HG03565 (cell line): ENCODE measurements at regions not wholly inside any gene's neighbourhood (a gene's known extent, or its start where the extent isn't known, plus 50 kb on each side); places are given as distances from the start of the nearest gene placed in this dataset.

Experiments used
- ATAC-seq: cut with Tn5 transposase; IDR thresholded peaks from one replicate; pipeline ENCODE4 v1.9.1; 2021; ENCODE audit warnings: mild to moderate bottlenecking, moderate library complexity; ENCODE audit not compliant: unreplicated experiment

DNA sequence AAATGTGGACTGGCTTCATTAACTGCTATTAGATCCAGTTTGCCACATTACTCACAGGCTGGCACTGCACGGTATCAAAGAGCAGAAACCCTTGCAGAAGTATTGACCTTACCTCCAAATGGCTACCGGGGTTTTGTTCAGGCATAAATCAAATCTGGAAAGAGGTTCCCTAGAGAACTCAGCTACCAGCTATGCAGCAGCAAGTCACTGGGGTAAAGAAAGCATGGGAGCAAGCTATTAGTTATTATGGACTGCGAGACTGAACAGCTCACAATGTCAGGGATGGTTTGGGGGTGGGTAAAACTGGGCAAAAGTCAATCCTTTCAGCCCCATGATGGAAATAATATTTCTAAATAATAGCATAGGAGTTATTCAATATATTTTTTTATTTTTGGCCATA is 128.1 kb downstream of the FANCF start:
- ATAC-seq, result no peak

DNA sequence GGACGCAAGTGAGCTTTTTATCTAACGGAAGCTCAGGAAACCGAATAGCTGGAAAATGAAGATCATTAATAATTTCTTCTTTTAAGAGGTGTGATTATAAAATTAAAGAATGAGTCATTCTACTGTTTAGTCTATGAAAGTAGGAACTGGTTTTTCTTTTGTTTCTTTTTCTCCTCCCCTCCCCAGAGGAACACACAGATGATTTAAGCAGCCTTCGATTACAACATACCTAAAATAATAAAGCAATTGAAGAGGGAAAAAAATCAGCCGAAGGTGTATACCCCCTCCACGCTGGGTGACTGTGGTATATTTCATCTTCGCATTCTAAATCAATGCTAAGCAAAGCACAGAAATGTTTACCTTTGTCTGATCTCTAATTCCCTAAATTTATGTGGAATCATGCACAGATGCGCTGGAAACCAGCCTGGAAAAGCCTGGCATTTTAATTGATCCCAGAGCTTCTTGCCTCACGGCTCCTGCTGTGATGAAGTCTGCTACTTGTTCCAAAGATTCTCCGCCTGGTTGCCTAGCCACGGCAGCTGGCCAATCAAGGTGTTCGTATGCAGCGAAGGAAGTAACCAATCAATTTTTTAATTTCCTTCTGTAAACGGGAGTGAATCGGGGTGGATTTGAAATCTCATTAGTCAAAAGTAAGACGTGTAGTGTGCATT is 133.9 kb downstream of the FANCF start:
- ATAC-seq, result no peak

DNA sequence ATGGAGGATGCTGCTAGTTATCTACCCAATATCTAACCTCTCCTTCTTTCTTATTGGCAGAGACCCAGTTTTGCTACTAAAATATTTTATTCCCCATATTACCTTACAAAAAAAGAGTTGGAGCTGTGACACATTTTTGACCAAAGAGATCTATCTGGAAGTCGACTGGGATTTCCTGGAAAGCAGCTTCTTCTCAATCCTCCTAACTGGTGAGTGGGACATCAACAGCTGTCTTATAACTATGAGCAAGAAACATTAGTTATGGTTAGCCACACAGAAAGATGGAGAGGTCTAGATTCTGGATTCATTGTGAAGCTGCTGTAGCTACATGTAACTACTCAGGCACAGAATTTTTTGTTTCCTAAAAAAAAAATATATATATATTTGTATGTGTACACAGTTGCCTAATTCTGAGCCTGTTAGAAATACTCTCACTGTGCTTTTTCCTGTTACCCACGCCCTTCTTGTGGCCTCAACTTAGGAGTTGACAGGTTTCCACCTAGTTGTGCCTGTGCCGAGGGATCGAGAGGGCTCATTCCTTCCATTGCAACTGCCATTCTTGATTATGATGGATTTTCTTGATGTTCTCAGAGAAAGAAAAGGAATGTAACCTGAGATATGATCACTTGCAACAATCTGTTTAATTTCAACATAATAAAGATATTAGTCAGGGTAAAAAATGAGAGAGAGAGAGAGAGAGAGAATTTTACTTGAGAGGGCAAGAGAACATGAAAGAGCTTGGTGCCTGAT is 142.0 kb downstream of the SLC17A6 start:
- ATAC-seq, result no peak

DNA sequence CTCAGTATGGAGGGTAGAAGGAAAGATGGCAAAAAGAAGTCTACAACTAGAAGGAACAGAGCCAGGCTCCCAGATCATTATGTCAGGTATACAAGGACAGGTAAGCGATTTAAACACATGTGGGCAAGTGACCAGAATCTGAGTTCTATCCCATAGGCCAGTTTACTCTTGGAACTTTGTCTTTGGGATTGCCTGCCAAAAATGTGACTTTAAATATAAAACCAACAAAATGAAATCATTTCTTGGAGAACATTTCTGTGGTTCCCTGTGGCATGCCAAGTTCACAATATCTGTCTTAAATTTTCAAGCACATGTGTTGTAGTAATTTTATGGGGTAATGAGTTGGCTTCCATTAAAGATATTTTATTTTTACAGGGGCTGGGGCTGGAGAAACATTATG is 141.0 kb downstream of the SLC17A6 start:
- no peak for ATAC-seq

DNA sequence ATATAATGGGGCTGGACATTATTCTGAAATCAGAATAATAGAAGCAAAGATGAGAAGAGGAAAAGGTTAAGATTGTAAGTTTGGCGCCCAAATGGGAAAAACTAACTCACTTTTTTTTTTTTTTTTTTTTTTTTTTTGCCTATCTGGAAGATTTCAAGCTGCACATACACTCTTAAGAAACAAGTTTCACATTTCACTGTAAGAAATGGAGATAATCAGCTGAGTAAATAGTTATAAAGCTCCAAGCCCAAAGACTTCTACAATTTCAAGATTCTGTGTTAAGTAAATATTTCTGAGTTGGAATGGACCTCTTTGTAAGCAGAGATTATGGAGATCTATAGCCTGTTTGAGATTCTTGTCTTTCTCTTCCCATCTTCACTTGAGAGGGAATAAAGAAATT is 140.0 kb downstream of the SLC17A6 start:
- ATAC-seq, result no peak

DNA sequence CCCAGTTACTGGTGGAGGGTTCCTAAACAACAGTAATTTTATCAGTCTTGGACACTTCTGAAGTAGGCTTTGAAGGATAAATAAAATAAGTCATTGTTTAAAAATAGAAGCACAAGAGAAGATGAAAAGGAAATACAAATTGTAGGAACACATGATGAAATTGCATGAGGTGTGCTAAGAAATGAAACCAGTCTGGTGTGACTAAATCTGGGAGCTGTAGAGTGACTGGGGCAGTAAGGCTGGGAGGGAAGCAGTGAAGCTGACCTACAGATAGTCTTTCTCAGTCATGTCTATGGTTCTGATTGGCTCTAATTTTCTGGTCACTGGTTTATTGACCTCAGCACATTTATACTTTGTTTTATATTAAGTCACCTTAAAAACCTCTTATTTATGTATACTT is 139.1 kb downstream of the SLC17A6 start:
- ATAC-seq, result no peak

DNA sequence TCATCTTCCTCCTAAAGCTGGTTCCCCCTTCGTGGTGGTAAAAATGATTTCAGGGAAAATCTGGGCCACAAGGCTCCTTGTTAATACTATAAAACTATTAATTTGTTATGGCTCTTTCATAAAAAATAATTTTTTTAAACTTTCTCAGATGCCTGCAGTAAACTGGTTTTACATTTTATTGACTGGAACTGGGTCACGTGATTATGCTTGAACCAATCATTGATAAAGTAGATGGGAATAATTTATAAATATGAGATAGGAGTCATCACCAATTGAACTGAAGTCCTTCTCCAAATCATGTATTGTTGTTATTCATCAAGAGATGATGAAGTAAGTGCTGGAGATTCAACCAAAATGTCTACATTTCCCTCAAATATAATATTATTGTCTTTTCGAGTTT is 138.4 kb downstream of the SLC17A6 start:
- ATAC-seq, result no peak

DNA sequence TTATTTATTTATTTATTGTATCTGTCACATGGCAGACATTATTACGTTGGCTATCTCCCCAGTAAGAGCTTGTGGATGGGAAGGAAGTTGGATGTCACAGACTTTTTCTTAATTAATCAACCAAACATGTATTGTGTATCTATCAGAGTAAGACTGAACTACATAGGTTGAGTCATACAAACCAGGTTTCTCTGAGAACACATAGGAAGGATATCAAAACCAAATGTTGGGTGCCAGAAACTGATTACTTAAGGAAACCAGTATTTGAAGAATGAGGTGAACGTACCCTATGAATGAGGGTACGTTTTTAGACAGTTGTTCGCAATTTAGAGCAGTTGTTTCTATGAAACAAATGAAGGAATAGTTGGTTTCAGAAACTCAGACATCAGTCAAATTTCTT is 136.4 kb downstream of the SLC17A6 start:
- no peak for ATAC-seq

DNA sequence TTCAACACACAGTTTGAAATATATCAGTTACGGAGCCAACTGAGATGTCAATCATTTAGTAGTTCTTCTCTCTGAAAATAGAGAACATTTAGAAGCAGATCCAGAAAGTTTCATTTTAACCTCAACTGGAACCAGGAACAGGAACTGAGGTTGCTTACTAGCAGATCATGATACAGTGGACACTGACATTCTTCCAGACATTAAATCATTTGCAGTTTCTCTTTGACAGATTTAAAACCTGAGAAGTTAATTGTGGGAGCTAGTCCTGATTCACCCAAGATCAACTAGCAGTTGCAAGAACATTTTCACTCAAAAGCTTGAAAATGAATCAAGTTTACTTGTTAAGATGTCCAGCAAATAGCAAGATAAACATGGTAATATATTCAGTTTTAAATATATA is 135.4 kb downstream of the SLC17A6 start:
- no peak for ATAC-seq

DNA sequence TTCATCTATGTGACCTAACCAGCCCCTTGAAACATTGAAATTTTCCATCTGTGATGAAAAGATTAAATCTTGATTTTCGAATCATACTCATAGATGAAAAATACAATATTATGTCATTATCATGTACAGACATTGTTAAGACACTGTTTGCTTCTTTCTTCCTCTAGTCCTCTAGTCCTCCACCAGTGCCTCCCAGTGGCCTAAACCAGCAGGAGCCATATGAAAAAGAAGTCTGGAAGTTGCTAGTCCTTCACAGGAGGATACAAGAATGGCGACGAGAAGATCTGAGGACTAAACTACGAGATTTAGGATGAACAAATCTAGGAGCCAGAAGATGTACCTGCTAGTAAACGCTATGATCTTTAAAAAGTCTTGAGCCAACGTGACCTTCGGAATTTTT is 134.1 kb downstream of the SLC17A6 start:
- ATAC-seq, result no peak

DNA sequence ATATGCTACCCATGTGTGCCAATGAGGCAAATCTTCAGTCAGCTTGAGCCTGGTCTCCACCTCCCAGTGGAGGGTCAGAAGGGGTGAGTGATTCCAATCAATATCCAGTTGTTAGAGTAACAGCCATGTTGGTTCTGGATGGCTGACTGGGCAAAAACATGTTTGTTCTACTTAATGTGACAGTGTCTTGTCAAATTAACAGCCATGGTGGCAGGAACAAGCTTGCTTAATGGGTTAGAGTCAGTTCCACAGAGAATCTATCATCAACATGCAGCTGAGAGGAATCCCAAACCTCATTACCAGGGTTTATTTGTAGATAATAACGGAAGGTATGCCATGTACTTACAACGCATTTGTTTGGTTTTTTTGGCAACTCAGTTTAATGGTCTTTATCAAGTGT is 133.2 kb downstream of the SLC17A6 start:
- no peak for ATAC-seq

DNA sequence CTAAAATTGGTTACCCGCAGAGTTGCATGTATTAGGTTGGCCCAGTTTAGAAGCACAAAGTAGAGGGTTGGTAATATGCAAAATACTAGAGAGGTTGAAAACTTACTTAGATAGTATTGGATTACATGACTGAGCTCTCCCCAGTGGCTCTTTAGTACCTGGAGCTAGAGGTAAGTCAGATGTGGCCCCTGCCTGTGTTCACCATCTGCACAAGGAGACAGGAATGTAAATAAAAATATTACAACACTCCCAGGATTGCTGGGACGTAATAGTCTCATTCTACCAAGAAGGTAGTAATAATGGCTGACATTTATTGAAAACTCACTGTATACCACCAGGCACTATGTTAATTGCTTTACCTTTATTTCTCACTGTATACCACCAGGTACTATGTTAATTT is 129.6 kb downstream of the SLC17A6 start:
- ATAC-seq, result no peak

DNA sequence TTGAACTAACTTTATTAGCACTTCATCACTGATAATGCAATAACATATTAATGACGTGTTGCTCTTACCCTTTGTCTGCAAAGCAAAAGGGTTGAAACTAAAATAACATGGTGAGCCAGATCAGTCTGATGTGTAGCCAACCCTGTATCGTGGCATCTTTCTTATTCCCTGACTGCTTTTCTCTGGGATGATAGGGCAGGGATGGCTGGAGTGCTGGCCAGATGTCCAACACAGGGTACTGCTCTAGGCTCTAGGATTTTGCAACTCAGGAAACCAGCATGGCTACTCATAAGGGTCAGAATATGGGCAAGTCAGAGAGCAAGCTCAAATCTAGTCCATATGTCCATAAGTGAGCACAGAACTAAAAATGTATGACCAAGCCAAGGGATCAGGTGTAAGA is 129.1 kb downstream of the SLC17A6 start:
- no peak for ATAC-seq

DNA sequence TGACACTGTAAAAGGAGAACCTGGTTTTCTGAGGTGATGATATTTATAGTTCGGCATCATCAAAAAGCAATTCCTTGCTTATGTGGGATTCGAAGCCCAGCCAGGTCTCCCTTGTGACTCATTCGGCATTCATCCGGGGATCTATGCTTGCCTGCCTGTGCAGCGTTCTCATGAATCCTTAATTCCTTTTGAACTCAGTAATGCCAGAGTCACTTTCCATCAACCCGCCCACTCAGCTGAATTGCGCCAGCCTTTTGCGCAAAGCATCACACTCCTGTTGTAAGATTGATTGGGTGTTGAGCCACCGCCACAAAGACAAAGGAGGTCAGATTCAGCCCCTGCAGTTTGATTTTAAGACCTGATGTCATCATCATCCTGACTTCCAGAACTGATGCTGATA is 128.6 kb downstream of the SLC17A6 start:
- no peak for ATAC-seq

DNA sequence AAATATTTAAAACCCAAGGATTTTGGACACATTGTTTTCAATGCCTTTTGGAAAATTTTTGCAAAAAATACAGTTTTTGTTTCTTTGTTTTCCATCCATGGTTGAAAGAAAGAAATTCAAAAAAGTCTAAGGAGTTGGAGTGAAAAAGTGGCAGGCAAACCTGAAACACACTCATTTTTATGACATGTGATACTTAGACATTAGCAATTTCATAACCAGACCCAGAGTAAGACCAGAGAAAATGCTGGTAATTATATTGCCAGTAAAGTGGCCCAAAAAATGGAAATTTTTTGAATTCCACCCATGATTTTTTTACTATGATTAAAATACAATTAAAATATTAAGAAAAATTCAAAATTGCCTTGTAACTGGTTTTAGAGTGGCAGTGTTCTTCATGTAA is 128.2 kb downstream of the SLC17A6 start:
- no peak for ATAC-seq

DNA sequence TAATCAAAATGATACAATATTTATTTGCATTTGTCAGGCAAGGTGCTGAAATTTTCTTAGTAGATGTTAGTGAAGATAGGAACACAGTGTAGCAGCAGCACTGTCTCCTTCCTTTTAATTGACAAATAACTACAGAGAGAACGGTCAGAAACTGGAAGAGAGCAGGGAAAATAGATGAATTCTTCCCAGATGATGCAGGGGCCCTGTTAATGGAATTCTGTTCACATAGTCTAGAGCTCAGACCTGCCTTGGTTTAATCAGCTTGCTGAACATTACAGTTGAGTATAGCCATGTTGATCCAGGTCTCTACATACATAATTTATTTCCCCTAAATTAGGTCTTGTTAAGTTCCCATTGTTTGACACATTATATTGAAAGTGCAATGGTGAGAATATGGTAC is 127.4 kb downstream of the SLC17A6 start:
- ATAC-seq, result no peak

DNA sequence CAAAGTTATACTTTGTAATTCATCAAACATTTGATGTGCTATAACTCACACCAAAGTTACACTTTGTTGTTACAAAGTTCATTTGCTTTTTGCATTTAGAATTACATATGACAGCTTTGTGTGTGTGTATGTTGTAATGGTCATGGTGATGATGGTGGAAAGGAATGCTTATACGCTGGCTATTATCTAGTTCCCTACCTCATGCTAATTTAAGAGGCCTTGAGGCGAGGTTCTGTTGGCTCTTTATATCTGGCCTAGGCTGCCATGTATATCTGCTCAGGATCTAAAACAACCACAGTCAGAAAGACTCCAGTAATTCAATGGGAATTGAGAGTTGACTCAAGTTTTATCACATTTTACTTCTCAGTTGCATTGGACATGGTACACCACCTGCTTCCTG is 123.4 kb downstream of the SLC17A6 start:
- ATAC-seq, result no peak

DNA sequence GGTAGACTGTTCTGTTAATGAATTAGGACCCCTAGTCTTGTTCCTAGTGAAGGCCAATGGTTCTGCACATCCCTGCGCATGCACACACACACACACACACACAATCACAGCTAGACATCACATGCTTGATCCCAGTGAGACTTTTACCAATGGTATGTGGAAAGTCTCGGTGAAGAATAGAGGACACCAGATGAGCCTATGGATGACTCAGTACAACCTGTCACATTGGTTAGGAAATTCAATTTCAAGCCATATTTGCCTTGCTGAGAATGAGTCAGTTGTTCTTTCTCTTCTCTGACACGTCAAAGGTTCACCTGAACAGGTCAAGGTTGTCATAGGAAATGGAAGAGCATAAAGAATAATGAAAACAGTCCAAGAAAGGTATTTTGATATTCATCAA is 122.0 kb downstream of the SLC17A6 start:
- ATAC-seq, result no peak

DNA sequence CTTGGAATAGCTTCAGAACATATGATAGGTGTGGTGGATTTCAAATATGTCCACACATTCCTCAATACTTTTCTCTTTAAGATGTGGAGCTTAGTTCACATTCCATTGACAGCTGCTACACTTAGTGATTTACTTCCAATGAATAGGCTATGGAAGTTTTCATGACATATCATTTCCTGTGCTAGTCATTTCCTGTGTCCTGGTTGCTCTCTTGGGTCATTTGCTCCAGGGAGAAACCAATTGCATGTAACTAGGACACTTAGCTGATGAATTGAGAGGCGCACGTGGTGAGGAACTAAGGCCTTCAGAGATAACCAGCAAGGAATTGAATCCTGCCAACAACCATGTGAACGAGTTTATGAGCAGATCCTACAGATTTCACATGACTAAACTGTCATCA is 120.9 kb downstream of the SLC17A6 start:
- ATAC-seq, result no peak

DNA sequence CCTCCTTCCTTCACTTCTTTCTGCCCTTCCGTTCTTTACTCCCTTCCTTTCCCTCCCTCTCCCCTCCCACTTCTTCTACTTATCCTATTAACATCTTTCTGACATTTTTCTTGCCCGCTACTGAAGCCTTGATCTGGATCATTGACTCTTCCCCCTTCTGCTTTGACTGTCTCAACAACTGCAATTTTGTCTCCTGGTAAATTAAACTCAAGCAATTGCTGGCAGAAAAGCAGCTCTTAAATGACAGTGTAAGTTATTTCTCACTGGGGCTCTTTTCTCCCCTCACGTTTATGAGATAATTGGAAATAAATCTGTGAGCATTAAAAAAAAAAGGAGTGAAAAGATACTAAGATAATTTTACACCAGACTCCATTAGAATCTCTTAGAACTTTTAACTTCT is 120.0 kb downstream of the SLC17A6 start:
- ATAC-seq, result no peak

DNA sequence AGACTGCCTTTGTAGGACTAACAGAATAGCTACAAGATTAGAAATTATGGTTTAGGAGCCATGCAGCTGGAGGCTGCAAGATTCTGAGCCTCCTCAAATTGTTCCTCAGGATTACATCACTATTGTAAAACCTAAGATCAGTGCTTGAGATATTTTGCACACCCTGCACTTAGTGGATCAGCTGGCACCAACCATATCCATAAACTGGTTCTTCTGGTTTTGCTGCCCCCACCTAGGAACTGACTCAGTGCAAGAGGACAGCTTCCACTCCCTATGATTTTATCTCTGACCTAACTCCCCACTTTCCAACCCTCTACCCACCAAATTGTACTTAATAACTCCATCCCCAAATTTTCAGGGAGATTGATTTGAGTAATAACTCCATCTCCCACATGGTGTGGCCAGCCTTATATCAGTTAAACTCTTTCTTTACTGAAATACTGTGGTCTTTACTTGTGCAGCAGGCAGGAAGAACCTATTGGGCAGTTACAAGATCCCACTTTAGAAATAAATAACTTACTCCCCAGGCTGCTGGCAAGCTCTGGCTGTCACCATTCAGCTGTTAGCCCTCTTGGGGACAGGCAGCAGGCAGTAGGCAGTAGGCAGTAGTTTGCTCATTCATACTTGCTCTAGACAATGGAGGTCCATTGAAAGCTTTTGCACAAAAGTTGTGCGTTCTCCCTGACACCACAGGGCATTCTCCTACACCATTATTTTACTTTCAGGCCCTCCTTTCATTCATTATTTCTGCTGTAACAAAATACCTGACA is 119.0 kb downstream of the SLC17A6 start:
- ATAC-seq, result no peak

DNA sequence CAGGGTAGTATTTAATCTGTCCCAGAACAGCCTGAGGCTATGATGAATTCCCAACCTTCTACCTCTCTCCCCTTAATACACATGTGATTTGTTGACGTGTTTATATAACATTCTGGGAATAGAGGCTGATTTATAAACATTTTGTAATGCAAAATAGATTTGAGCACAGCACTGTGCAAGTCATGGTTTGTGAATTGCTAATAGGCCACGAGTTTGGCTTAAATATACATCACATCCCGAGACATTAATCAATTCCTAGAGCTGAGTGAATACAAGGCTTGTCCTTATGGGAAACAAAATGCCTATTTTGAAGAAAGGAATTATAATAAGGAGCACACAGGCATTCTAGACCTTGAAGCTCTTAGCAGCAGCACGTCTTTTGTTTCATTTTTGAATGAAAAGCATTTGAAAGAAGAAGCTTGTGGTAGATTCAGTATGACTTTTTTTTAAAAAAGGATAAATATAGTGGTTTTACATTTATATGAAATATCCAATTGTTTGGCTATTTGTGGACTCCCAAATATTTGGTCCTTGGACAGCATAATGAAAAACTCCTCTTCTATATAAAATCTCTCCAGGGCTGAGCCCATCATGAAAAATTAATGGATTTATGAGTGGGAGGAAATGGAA is 116.4 kb downstream of the SLC17A6 start:
- no peak for ATAC-seq
